CD4-positive, alpha-beta T cell treated with Interleukin-10 for 1 hour (primary cell): ENCODE measurements at regions not wholly inside any gene's neighbourhood (a gene's known extent, or its start where the extent isn't known, plus 50 kb on each side); places are given as distances from the start of the nearest gene placed in this dataset.
"Not testable (repeated sequence)": the region's sequence is repeated elsewhere in the genome, so short reads cannot be mapped to it uniquely, and the experiment has no call there.

ENCODE experiments used
- DNase-seq: peaks from one replicate; pipeline ENCODE4 v3.0.0-alpha.2; 2020

DNA sequence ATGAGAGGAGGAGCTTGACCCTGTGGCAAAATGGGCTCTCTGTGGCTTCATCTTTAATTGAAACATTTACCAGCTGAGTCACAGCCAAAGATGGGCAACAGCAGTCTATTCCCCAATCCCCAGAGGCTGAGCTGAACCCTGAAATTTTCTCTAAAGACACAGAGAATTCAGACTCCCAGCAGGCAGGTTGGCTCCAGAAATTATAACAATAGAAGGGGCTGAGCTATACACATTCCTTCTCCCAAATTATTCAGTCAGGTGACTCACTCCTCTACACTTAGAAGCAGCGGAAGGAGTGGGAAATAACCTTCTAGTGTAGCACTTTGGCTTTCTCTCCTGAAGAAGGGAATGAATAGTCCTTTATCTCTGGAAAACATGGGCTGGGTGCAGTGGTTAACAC is 264.3 kb upstream of the ARHGEF26 start:
- no peak for DNase-seq

DNA sequence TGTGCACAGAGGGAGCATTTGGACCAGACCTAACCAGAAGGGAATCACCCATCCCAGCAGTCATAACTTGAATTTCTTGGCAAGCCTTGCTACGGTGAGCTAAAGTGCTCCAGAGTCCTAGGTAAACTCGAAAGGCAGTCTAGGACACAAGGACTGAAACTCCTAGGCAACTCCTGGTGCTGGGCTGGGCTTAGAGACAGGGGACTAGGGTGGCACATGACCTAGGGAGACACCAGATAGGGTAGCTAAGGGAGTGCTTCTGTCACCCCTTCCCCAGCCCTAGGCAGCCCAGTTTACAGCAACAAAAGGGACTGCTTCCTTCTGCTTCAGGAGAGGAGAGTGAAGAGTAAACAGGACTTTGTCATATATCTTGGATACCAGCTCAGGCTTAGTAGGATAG is 256.4 kb upstream of the ARHGEF26 start:
- no peak for DNase-seq

DNA sequence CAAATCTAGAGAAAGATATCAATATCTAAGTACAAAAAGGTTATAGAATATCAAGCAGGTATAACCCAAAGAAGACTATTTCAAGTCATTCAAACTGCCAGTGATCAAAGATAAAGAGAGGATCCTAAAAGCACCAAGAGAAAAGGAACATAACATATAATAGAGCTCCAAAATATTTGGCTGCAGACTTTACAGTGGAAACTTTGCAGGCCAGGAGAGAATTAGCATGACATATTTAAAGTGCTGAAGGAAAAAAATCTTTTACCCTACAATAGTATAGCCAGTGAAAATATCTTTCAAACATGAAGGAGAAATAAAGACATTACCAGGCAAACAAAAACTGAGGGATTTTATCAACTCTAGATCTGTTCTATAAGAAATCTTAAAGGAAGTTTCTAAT is 254.3 kb upstream of the ARHGEF26 start:
- DNase-seq, result no peak

DNA sequence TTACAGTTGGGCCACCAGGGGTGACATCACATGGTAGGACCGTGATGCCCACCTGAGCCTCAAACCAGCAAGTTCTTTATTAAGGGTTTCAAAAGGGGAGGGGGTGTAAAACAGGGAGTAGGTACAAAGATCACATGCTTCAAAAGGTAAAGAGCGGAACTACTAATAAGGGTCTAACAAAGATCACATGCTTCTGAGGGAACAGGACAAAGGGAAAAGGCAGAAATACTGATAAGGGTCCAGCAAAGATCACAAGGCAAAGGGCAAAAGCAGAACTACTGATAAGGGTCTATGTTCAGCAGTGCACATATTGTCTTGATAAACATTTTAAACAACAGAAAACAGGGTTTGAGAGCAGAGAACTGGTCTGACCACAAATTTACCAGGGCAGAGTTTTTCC is 246.8 kb upstream of the ARHGEF26 start:
- DNase-seq, result not testable (repeated sequence)

DNA sequence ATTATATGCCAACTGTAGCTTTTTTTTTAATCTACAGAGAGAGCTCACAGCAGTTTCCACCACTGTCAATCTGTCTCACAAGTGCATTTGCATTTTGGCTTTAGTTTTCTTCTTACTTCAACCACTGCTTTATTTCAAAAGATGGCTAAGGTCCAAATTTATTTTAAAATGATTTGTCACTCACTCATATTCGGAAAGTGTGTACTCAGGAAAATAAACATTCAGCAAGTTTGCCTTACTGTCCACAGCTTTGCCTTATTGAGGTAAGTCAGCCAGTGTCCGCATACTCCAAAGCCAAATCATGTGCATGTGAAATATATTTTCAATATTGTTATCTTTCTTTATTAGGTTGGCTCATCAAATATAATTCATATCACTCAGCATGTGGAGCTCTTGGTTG is 240.7 kb upstream of the ARHGEF26 start:
- no peak for DNase-seq

DNA sequence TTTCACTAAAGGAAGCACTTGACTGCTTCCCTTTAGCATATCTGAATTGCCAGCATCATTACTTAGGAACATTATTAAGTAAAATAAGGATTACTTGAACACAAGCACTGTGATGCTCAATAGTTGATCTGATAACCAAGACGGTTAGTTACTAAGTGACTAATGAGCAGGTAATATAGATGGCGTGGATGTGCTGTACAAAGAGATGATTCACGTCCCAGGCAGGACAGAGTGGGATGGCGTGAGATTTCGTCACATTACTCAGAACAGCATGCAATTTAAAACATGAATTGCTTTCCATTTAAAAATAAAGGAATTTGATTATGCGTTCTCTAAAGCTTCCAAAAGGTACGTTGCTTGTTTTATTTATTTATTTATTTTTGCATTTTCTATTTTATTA is 240.0 kb upstream of the ARHGEF26 start:
- DNase-seq, result no peak

DNA sequence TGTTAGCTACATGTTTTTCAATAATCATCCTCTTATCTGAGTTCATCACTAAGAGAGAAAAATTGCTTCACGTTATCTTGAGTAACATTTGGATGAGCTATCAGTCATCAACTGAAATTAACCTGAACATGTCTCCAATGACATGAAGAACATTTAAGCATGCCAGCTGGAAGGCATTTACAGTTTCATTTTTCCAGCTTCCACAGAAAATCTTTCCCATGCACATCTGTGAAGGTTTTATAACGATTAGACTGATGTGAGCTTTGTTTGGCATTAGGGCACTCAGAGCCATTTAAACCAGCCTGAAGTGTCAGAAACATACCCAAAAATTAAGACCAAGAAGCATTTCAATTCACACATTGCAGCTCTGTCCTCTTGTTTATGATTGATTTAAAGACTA is 235.8 kb upstream of the ARHGEF26 start:
- no peak for DNase-seq

DNA sequence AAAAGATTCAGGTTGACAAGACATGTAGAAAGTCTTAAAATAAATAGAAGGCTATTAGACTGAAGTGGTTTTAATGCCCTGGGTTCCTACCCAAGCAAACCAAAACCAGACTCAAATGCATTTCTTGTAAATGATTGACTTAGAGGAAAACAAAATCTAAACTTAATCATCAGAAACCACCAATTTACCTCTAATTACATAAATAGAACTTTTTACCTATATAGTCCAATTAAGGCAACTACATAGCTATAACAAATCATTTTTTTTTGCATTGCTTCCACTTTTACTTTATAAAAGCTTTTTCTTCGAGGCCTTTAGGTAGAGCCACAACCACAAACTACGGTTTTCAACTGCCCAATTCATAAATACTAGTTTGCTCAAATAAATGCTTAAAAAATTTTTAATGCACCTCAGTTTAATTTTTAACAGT is 231.3 kb upstream of the ARHGEF26 start:
- DNase-seq, result no peak

DNA sequence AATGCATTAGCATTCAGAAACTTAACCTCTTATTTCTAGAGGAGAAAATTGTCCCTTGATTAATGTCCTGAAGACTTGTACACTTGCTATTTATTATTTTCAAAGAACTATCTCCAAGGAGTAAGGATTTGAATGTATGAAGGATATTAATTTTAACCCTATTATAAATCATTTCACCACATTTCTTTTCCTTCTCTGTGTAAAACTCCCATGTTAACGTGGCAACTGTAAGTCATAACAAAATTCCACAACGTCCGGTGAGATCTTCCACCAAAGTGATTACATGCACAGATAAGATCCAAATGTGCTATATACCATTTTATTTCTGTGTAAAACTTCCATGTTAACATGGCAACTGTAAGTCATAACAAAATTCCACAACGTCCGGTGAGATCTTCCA is 229.1 kb upstream of the ARHGEF26 start:
- no peak for DNase-seq

DNA sequence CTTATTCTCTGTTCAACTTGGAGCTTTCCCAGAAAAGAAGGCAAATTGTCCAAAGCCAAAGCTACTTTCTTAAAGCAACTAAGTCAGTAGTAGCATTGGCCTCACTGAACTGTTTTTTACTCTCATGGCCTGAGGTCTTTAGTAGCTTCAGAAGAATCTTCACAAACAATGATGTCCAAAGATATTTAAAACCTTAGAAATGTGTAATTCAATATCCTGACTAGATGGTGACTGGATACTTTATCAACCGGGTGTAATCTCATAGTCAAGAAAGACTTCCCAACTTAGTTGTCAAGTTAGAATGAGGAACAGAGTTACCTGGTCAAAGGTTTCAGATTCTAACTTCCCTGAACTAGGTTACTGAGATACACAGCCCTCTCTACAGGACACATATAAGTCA is 226.3 kb upstream of the ARHGEF26 start:
- DNase-seq, result no peak

DNA sequence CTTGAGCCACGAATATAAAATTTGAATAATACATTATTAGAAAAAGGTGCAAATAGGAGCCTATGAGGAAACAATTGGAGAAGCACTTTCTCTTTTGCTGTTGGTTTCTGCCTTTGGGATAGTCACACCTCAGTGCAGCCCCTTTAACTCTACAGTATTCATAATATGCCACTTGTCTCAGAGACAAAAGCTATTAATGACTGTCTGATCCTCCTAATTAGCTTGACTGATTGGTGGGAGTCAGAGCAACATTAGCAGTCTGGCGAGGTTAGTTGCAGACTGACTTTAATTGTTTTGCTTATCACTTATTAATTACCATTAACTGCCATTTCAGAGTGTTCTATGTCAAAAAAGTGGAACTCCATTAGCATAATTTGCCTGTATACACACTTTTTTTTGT is 225.0 kb upstream of the ARHGEF26 start:
- DNase-seq, result no peak

DNA sequence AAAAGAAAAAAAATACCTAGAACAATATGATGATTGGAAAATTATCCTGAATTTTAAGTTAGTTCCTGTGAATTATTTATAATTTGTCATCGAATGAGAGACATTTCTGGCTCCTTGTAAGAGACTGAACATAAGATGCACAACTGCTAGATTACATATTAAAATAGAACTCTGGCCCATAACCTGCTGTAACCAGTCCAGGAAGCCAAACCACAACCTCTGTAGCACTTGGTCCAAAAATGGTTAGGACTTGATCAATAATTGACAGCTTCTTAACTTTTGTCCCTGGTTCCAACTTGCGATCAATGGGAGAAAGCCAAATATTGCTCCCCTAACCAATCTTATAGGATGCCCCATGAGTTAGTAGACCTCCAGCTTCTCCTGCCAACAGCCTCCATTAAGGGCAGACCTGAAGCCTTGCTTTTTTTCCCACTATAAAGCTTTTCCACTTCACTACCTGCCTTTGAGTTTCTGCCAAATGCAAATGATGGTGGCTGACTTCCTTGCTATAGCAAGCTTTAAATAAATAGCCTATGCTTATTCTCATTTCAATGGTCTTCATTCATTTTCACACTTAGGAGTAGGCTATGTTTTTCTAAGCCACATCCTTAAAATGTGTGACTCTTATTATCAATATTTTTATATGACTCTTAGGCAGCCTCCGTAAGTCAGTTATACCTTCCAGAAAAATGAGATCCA is 224.0 kb upstream of the ARHGEF26 start:
- no peak for DNase-seq

DNA sequence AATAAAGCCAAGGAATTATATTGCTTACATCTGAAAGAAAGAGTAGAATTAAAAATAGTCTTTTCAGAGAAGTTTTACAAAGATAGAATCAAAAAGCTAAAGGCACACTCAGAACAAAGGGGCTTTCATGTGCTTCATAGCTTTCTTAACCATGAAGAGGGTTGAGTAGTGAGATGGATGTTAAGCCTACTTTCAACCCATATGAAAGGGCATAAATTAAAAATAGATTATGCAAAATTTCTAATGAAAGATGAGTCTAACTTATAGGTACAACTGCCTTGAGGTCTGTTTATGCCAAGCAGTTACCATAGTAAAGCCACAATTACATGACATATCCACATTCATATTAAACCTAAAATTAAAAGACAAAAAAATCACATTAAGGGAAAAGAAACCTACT is 223.3 kb upstream of the ARHGEF26 start:
- DNase-seq, result no peak

DNA sequence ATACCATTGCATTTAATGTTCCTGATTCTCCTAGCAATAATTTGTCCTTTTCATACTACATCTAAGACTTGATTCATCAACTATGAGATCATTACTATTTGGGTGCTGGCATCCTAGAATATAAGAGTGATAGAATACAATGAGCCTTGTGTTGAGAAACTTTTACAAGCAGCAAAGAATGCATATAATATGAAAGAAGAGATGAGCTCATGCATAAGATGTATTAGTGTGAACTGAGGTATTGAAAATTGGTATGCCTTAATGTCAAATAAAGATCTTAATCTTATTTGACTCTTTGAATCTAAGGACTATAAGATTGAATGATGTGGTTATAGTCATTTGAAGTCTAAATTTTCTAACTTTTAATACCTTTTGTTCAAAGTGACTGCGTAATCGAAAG is 220.0 kb upstream of the ARHGEF26 start:
- DNase-seq, result no peak

DNA sequence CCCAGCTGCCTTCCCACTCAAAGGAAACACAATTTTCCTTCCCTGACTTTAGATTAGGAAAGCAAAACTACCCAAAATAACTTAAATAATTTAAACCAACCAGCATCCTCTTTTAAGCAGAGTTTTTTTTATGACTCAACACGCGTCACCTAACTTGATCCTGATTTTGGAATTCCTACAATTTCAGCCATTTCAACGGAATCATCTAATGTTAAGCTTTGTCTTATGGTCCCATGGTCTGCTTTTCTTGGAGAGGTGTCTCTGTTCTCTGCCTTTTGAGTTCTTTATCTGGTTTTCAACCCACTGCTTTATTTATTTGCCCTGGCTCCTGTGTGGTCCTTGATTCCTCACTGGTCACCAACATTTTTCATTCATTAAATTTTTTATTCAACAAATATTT is 219.2 kb upstream of the ARHGEF26 start:
- no peak for DNase-seq

DNA sequence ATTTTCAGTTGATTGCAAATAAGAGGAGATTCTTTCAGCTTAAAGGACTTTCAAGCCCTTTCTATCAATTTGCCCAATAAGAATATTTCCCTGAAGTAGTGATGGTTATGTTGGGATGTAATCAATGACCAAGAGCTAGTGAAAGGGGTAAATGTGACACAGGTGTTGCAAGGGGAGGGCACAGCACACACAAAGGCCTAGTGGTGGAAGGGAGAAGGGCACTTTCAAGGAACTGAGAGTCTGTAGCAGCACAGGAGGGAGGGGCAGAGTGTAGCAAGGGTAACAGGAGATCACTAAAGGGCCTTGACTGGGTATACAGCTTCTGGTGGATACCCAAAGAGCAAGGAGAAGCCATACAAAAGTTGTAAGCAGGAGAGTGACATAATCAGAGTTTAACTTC is 217.8 kb upstream of the ARHGEF26 start:
- no peak for DNase-seq

DNA sequence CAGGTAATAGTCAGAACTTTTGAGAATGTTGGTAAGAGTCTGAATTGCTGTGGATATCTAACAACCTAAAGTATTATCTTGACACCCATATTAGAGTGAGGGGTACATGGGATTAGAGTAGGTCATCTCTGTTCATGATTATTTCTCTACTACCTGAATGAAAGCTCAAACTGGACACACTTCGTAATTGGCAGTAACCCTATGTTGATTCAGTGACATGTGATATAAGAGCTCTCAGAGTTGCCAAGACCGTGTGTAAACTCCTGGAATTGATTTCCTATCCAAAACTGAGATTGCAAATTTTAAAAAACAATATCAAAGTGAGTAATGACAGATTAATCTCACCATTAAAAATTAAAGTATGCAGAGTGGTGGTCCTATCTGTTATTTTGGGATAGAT is 214.8 kb upstream of the ARHGEF26 start:
- DNase-seq, result no peak

DNA sequence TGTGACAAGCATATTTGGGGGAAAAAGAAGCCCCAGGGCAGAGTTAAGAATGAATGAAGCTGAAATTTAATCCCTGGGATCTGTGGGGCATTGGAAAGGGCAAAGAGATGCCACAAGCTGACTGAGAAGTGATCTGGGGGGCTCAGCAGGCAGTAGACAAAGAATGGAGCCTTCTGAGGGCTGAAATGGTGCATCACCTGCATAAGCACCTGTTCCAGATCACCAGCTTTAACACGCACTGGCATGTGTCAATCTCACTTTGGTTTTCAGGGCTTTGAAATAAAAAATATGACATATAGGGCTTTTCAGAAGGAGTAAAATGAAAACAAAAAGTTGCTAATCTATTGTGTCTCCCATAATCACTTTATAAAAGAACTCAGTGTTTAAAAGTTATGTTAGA is 210.8 kb upstream of the ARHGEF26 start:
- no peak for DNase-seq

DNA sequence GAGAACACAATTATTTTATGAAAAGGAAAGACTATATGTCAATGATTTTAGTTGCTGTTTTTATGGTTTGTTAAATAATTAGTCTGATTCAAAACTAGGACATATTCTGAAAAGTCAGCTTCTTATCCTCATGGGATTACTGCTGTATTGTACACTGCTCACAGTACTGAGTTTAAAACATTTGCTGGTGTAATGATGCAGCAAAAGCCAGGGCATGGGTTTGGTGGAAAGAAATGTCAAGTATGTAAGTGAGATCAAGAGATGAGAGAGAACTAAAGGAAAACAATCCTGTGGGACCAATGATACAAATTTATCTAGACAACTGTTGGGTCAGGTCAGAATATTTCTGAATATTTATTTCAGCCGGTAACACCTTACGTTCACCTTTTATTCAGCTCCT is 210.1 kb upstream of the ARHGEF26 start:
- DNase-seq, result no peak

DNA sequence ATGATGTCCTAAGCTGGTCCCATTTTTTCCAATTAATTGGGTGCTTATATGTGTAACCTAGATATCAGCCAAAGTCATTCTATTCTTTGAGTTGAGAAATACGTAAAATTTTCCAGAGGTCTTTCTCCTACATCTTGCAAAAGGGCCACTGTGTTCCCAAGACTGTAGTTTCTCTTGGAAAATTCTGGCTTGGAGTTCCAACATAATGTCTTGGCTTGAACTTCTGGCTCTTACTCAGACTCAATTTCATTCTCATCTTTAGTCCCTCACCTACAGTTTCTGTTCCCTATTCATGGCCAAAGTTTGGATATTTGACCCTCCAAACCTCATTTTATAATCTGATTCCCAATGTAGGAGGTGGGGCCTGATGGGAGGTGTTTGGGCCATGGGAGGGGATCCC is 201.4 kb upstream of the ARHGEF26 start:
- DNase-seq, result no peak

DNA sequence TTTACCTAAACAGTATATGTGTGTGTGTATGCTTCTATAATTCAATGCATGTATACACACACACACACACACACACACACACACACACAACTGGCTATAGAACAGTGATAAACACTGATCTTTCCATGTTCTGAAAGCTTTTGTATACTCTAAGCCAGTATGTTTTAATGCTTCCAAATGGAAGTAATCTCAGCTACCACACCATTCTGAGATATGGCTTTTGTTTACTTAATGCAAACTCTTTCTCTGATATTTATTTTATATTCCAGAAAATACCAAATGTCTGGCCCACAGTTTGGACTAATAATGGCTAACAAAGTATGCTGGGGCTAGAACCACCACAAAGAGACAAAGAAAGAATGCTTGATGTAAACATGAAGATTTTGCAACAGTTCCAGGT is 199.4 kb upstream of the ARHGEF26 start:
- DNase-seq, result no peak

DNA sequence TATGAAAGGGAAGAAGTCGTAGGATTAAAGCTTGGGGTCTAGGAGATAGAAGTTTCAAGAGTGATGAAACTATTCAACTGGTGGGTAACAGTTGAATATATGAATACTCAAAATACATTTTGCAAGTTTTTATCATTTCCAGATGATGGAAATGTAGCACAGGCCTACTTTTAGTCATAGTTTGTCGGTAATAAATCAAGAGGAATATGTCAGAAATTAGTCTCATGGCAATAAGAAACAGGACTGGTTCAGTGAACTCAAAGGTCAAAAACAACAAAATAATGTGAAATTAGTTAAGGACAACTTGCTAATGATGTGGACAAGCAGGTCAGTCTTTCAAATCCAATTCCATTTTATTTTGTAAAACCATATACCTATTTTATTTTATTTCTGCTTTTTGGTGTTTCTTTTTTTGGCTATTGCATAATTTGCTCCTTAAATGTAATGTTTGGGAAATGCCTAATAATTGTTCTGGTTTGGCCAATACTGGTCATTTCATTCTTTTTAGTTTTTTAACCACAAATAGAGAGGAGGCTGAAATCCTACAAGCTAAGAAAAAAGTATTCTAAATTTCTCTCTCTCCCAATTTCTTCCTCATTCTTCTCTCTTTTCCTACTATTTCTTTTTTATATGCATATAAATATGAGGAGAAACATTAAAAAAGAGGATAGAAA is 195.2 kb upstream of the ARHGEF26 start:
- DNase-seq, result no peak

DNA sequence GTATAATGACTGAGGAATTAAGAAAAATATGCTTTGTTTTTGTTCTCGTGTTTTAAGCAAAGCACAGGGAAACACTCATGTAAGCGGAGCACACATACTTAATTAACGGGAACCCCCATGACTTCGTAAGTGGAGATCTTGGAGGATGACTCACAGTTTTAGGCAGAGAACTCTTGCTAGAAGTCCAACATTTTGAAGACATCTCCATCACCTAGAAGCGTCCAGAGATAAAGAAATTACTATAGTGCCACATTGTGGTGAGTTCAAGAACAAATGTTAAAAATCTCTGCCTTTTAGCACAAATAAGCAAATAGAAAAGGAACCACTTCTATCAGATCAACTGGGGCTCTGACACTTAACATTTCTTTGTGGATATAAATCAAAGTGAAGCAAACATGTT is 194.1 kb upstream of the ARHGEF26 start:
- DNase-seq, result no peak

DNA sequence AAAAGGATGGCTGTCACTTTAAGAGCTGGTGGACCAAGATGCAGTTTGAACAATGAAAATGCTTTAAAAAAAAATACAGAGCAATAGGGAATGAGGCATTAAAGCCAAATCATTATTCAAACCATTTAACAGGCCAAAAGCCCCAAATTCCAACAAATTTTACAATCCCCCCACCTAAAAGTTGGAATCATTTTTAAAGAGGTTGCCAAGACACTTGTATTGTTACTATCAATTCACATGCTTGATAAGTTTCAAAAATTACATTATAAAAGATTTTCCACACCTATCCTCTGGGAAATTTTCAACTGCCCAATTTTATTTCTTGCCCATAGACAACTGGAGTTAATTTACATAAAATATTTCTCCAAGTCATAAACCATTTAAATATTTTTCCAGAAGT is 192.3 kb upstream of the ARHGEF26 start:
- no peak for DNase-seq

DNA sequence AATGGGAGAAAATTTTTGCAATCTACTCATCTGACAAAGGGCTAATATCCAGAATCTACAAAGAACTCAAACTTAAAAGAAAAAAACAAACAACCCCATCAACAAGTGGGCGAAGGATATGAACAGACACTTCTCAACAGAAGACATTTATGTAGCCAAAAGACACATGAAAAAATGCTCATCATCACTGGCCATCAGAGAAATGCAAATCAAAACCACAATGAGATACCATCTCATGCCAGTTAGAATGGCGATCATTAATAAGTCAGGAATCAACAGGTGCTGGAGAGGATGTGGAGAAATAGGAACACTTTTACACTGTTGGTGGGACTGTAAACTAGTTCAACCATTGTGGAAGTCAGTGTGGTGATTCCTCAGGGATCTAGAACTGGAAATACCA is 187.7 kb upstream of the ARHGEF26 start:
- not testable (repeated sequence) for DNase-seq
